SU-DHL-6 (cell line): ENCODE measurements at regions not wholly inside any gene's neighbourhood (a gene's known extent, or its start where the extent isn't known, plus 50 kb on each side); places are given as distances from the start of the nearest gene placed in this dataset.

ENCODE experiments used
- EZH2phosphoT487 ChIP-seq: fragments of 200-600 bp; sonication (generic), shearing (Covaris generic); conservative IDR thresholded peaks from 2 replicates; pipeline ENCODE4 v1.6.1; 2018; ENCODE audit warnings: mild to moderate bottlenecking, antibody characterized with exemption, low read length, moderate library complexity, mixed read lengths
- TF ChIP-seq, protein P1 (sequence below): fragments of 200-600 bp; sonication (generic); IDR thresholded peaks from one replicate; pipeline ENCODE4 v1.5.1; 2017; ENCODE audit warnings: antibody characterized with exemption, mild to moderate bottlenecking, low read length, moderate library complexity; ENCODE audit not compliant: insufficient read depth, poor library complexity, severe bottlenecking

DNA sequence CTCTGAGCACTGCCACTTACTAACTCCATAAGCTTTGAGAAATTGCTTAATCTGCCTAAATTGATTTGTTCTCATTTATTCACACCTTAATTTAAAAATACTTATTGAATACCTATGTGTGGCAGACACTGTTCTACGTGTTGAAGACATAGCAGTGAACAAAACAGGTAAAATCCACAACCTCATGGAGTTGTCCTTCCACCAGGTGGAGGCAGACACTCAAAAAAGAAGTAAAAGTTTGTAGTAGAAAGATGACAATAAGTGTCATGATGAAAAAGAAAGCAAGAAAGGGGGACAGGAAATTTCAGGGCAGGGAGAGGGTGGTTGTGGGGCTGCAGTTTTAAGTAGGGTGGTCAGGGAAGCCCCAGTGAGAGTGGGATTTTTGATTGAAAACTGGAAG is 94.9 kb downstream of the SREK1 start:
- TF ChIP-seq, protein P1, sequence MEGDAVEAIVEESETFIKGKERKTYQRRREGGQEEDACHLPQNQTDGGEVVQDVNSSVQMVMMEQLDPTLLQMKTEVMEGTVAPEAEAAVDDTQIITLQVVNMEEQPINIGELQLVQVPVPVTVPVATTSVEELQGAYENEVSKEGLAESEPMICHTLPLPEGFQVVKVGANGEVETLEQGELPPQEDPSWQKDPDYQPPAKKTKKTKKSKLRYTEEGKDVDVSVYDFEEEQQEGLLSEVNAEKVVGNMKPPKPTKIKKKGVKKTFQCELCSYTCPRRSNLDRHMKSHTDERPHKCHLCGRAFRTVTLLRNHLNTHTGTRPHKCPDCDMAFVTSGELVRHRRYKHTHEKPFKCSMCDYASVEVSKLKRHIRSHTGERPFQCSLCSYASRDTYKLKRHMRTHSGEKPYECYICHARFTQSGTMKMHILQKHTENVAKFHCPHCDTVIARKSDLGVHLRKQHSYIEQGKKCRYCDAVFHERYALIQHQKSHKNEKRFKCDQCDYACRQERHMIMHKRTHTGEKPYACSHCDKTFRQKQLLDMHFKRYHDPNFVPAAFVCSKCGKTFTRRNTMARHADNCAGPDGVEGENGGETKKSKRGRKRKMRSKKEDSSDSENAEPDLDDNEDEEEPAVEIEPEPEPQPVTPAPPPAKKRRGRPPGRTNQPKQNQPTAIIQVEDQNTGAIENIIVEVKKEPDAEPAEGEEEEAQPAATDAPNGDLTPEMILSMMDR: no peak
- no peak for TF ChIP-seq EZH2phosphoT487
